SK-N-SH treated with all-trans-retinoic acid at 6 μM for 48 hours (cell line): ENCODE measurements at regions not wholly inside any gene's neighbourhood (a gene's known extent, or its start where the extent isn't known, plus 50 kb on each side); places are given as distances from the start of the nearest gene placed in this dataset.

Experiments
- ATAC-seq: fragments of 200-7000 bp; cut with Tn5 transposase; 3 replicates; pipeline ENCODE4 v1.9.1; 2020; ENCODE audit warnings: mild to moderate bottlenecking, moderate library complexity
- ARNTL ChIP-seq: fragments of 450-650 bp; formaldehyde crosslinking; IDR thresholded peaks from 2 replicates; pipeline ENCODE4 v1.5.0; 2020; ENCODE audit warnings: low read depth, mild to moderate bottlenecking, moderate library complexity, borderline replicate concordance
- BACH2 ChIP-seq: fragments of 250-450 bp; sonication (Bioruptor Pico); IDR thresholded peaks from 2 replicates; pipeline ENCODE4 v1.9.0; 2021; ENCODE audit warnings: mild to moderate bottlenecking, borderline replicate concordance
- CSDC2 ChIP-seq: fragments of 250-450 bp; sonication (Bioruptor Pico); IDR thresholded peaks from 2 replicates; pipeline ENCODE4 v1.5.0; 2020; ENCODE audit warnings: mild to moderate bottlenecking, moderate library complexity
- CSRNP3 ChIP-seq: fragments of 250-450 bp; sonication (Bioruptor Pico); IDR thresholded peaks from 2 replicates; pipeline ENCODE4 v1.5.1; 2021; ENCODE audit warnings: mild to moderate bottlenecking, moderate library complexity
- ESRRG ChIP-seq: fragments of 250-450 bp; sonication (Bioruptor Pico); IDR thresholded peaks from 2 replicates; pipeline ENCODE4 v1.6.1; 2021; ENCODE audit warnings: mild to moderate bottlenecking
- GLIS3 ChIP-seq: fragments of 250-450 bp; sonication (Bioruptor Pico); IDR thresholded peaks from 2 replicates; pipeline ENCODE4 v1.5.0; 2020; ENCODE audit warnings: mild to moderate bottlenecking, moderate library complexity
- ISL1 ChIP-seq: fragments of 250-450 bp; sonication (Bioruptor Pico); IDR thresholded peaks from 2 replicates; pipeline ENCODE4 v2.1.2; 2022; ENCODE audit warnings: mild to moderate bottlenecking, moderate library complexity
- OSR1 ChIP-seq: fragments of 250-450 bp; sonication (Bioruptor Pico); IDR thresholded peaks from 2 replicates; pipeline ENCODE4 v1.8.0; 2022; ENCODE audit warnings: moderate library complexity, mild to moderate bottlenecking, inconsistent platforms
- PATZ1 ChIP-seq: fragments of 250-450 bp; sonication (Bioruptor Pico); IDR thresholded peaks from 2 replicates; pipeline ENCODE4 v1.8.0; 2020; ENCODE audit warnings: mild to moderate bottlenecking, moderate library complexity, borderline replicate concordance
- POU6F1 ChIP-seq: fragments of 250-450 bp; sonication (Bioruptor Pico); IDR thresholded peaks from 2 replicates; pipeline ENCODE4 v1.8.0; 2021; ENCODE audit warnings: low read depth, mild to moderate bottlenecking, moderate library complexity, borderline replicate concordance
- PPARA ChIP-seq: fragments of 250-450 bp; sonication (Bioruptor Pico); IDR thresholded peaks from 2 replicates; pipeline ENCODE4 v1.5.0; 2020; ENCODE audit warnings: mild to moderate bottlenecking, borderline replicate concordance
- RARB ChIP-seq: fragments of 250-450 bp; sonication (Bioruptor Pico); IDR thresholded peaks from 2 replicates; pipeline ENCODE4 v1.8.0; 2021; ENCODE audit warnings: mild to moderate bottlenecking, moderate library complexity
- SNAI2 ChIP-seq: fragments of 250-450 bp; sonication (Bioruptor Pico); IDR thresholded peaks from 2 replicates; pipeline ENCODE4 v1.5.0; 2020; ENCODE audit warnings: mild to moderate bottlenecking, moderate library complexity
- TCF4 ChIP-seq: fragments of 250-450 bp; sonication (Bioruptor Pico); IDR thresholded peaks from 2 replicates; pipeline ENCODE4 v1.8.0; 2021; ENCODE audit warnings: mild to moderate bottlenecking, moderate library complexity, borderline replicate concordance
- TOX ChIP-seq: fragments of 250-450 bp; sonication (Bioruptor Pico); IDR thresholded peaks from 2 replicates; pipeline ENCODE4 v1.8.0; 2021; ENCODE audit warnings: mild to moderate bottlenecking, moderate library complexity, borderline replicate concordance
- TSHZ2 ChIP-seq: fragments of 250-450 bp; sonication (Bioruptor Pico); IDR thresholded peaks from 2 replicates; pipeline ENCODE4 v1.5.0; 2020; ENCODE audit warnings: mild to moderate bottlenecking, moderate library complexity
- ZC3H10 ChIP-seq: fragments of 250-450 bp; sonication (Bioruptor Pico); IDR thresholded peaks from 2 replicates; pipeline ENCODE4 v1.5.1; 2021; ENCODE audit warnings: mild to moderate bottlenecking, moderate library complexity
- ZFP30 ChIP-seq: fragments of 450-650 bp; formaldehyde crosslinking; IDR thresholded peaks from 2 replicates; pipeline ENCODE4 v1.5.0; 2022; ENCODE audit warnings: mild to moderate bottlenecking, moderate library complexity
- ZNF565 ChIP-seq: fragments of 450-650 bp; formaldehyde crosslinking; conservative IDR thresholded peaks from 2 replicates; pipeline ENCODE4 v1.5.0; 2020; ENCODE audit warnings: low read depth, mild to moderate bottlenecking, moderate library complexity
- ZNF70 ChIP-seq: fragments of 450-650 bp; formaldehyde crosslinking; IDR thresholded peaks from 2 replicates; pipeline ENCODE4 v1.5.0; 2020; ENCODE audit warnings: mild to moderate bottlenecking, moderate library complexity
- ZNF8 ChIP-seq: fragments of 450-650 bp; formaldehyde crosslinking; IDR thresholded peaks from 2 replicates; pipeline ENCODE4 v1.5.0; 2020; ENCODE audit warnings: mild to moderate bottlenecking, moderate library complexity
- TF ChIP-seq, protein P1 (sequence below): fragments of 250-450 bp; sonication (Bioruptor Pico); IDR thresholded peaks from 2 replicates; pipeline ENCODE4 v1.5.1; 2020; ENCODE audit warnings: low read depth, mild to moderate bottlenecking, moderate library complexity

DNA sequence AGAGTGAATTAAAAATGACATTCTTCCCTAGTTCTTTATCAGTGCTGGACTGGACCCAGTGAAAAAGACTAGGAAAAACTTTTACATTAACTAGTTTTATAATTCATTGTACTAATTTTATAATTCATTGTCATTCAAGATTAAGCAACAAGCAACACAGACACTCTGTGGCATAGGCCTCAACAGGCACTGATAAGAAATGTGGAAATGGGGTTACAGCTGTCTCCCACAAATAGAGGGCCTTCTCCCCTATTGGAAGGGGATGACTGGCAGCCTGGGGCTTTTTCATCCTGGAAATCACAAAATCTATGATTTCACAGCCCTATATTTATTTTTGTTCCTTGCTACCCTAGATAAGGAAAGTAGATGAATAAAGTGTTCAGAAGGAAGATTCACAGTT lies 370.6 kb downstream of the GBE1 start (continued):
- TF ChIP-seq PATZ1 (CRISPR knock-in tag) (no peak), SNAI2 (CRISPR knock-in tag) (no peak)

- no peak for TF ChIP-seq ZC3H10
- TF ChIP-seq GLIS3 (CRISPR knock-in tag), result no peak
- no peak for TF ChIP-seq ISL1 (CRISPR knock-in tag)
- TF ChIP-seq PPARA, result no peak
- TF ChIP-seq TSHZ2 (CRISPR knock-in tag), result no peak
- no peak for TF ChIP-seq ZFP30 (CRISPR knock-in tag)
- no peak for TF ChIP-seq CSRNP3
- no peak for TF ChIP-seq TOX (CRISPR knock-in tag)
- no peak for TF ChIP-seq OSR1 (CRISPR knock-in tag)
- TF ChIP-seq ZNF8 (CRISPR knock-in tag), result no peak
- TF ChIP-seq ESRRG (CRISPR knock-in tag), result no peak
- TF ChIP-seq TCF4 (CRISPR knock-in tag), result no peak
- TF ChIP-seq ARNTL, result no peak
- TF ChIP-seq ZNF565 (CRISPR knock-in tag), result no peak
- TF ChIP-seq RARB (CRISPR knock-in tag), result no peak
- ATAC-seq, result no peak
Observed at GRCh38 chr3:81388191-81388590, 373.3 kb downstream of the GBE1 start.

DNA sequence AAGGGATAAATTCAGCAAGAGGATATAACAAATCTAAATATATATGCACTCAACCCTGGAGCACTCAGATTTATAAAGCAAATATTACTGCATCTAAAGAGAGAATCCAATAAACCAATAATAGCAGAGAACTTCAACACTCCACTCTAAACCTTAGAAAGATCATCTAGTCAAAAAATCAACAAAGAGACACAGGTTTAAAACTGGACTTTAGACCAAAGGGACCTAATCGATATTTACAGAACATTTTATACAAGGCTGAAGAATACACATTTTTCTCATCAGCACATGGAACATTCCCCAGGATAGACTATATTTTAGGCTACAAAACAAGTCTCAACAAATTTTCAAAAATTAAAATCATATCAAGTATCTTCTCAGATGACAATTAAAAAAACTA lies 379.0 kb downstream of the GBE1 start:
- TF ChIP-seq RARB (CRISPR knock-in tag), result no peak
- no peak for TF ChIP-seq ZNF70 (CRISPR knock-in tag)
- TF ChIP-seq OSR1 (CRISPR knock-in tag), result no peak
- no peak for TF ChIP-seq CSDC2 (CRISPR knock-in tag)
- TF ChIP-seq ARNTL, result no peak
- TF ChIP-seq GLIS3 (CRISPR knock-in tag), result no peak
- no peak for TF ChIP-seq SNAI2 (CRISPR knock-in tag)
- no peak for TF ChIP-seq TCF4 (CRISPR knock-in tag)
- ATAC-seq, result no peak

- no peak for TF ChIP-seq RARB (CRISPR knock-in tag)
- TF ChIP-seq POU6F1 (CRISPR knock-in tag), result no peak
- TF ChIP-seq BACH2, result no peak
- TF ChIP-seq TOX (CRISPR knock-in tag), result no peak
- TF ChIP-seq ZC3H10, result no peak
- TF ChIP-seq ESRRG (CRISPR knock-in tag), result no peak
- TF ChIP-seq PPARA, result no peak
- TF ChIP-seq ZNF565 (CRISPR knock-in tag), result no peak
- no peak for TF ChIP-seq TSHZ2 (CRISPR knock-in tag)
- TF ChIP-seq ISL1 (CRISPR knock-in tag), result no peak
- no peak for TF ChIP-seq CSRNP3
- TF ChIP-seq, protein P1, sequence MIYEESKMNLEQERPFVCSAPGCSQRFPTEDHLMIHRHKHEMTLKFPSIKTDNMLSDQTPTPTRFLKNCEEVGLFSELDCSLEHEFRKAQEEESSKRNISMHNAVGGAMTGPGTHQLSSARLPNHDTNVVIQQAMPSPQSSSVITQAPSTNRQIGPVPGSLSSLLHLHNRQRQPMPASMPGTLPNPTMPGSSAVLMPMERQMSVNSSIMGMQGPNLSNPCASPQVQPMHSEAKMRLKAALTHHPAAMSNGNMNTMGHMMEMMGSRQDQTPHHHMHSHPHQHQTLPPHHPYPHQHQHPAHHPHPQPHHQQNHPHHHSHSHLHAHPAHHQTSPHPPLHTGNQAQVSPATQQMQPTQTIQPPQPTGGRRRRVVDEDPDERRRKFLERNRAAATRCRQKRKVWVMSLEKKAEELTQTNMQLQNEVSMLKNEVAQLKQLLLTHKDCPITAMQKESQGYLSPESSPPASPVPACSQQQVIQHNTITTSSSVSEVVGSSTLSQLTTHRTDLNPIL (CRISPR knock-in tag), result no peak
- no peak for TF ChIP-seq CSDC2 (CRISPR knock-in tag)
- no peak for ATAC-seq
Observed at GRCh38 chr3:81380234-81380633, 381.2 kb downstream of the GBE1 start.
